HG03565 (cell line): ENCODE measurements at regions not wholly inside any gene's neighbourhood (a gene's known extent, or its start where the extent isn't known, plus 50 kb on each side); places are given as distances from the start of the nearest gene placed in this dataset.
A peak's percentile ranks its signal among the peaks of the same experiment; 100 is the strongest.
"Not testable (repeated sequence)": the region's sequence is repeated elsewhere in the genome, so short reads cannot be mapped to it uniquely, and the experiment has no call there.

Source experiments
- ATAC-seq: cut with Tn5 transposase; IDR thresholded peaks from one replicate; pipeline ENCODE4 v1.9.1; 2021; ENCODE audit warnings: mild to moderate bottlenecking, moderate library complexity; ENCODE audit not compliant: unreplicated experiment

DNA sequence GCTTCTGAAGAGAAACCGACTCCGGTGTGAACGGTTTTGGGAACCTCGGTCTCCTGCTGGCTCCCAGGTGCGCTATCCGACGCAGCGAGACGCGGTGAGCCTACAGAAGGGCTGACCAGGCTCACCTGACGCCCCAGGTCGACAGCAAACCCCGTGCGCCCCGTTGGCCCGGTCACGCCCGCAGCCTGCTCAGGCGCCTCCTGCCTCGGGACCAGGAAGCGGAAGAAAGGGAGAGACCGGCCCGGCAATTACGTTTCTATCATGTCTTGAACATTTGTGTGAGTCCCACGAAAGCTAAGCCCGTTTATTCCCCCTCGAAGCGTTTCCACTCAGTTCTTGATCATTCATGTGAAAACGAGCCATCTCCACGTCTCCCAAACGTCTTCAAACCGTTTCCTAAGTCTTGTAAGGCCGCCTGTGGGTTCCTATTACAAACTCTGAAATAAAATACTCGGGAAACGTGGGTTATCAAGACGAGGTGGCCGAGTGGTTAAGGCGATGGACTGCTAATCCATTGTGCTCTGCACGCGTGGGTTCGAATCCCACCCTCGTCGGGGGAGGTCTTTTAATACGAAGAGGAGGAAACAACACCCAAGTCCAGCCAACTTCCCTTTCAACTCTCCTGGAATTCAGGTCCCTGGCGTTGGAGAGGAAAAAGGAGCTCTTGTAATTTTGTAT, 150.5 kb upstream of the PRSS16 start:
- ATAC-seq, result no peak

GRCh38 chr6:27098956-27099355, 148.5 kb upstream of the PRSS16 start:
- no peak for ATAC-seq

DNA sequence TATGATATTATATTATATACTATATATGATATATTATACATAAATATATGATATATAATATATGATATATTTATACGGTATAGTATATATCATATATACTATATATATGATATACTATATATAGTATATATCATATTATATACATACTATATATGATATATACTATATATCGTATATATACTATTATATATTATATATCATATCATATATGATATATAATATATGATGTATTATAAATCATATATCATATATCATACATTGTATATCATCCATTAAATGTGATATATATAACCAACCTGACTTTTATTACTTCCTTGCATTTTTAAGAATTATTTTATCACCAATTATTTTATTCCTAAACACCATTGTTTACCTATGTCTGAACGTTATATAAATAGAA, 146.6 kb upstream of the PRSS16 start:
- ATAC-seq, result no peak

GRCh38 chr6:27101824-27102223, 145.7 kb upstream of the PRSS16 start:
- no peak for ATAC-seq

GRCh38 chr6:27106382-27106781, 141.1 kb upstream of the PRSS16 start:
- no peak for ATAC-seq

DNA sequence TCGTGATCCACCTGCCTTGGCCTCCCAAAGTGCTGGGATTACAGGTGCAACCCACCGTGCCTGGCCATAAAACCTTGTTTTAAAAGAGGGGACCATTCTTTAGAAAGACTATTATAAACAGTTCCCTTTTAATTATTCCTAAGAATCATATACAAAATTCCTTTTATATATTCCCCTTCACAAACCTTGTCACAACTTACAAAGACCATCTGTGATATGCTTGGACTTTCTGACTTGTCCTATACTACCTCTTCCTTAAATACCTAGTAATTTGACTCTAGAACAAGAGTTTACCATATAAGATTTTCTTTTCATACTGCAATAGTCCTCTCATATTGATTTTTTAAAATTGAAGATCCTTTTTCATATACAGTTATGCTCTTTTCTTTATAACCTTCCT, 135.8 kb upstream of the PRSS16 start:
- no peak for ATAC-seq

DNA sequence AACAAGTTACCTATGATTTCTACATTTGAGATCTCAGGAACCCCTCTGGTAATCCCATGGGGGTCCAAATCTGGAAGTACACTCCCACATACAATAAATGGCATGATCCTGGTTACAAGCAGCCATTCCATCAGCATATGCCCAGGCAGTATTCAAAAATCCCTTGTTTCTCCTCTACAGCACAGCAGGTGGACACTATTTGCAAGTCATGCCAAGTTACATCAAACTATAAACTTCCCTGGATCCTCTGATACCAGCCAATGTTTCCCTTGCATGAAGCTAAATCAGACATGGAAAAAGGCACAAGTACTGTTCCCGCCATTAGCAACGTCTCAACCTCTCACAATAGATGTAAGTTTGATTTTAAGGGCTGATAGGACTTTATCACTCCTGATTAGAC, 134.5 kb upstream of the PRSS16 start:
- no peak for ATAC-seq

GRCh38 chr6:27119329-27119728, 128.2 kb upstream of the PRSS16 start:
- ATAC-seq, result no peak

DNA sequence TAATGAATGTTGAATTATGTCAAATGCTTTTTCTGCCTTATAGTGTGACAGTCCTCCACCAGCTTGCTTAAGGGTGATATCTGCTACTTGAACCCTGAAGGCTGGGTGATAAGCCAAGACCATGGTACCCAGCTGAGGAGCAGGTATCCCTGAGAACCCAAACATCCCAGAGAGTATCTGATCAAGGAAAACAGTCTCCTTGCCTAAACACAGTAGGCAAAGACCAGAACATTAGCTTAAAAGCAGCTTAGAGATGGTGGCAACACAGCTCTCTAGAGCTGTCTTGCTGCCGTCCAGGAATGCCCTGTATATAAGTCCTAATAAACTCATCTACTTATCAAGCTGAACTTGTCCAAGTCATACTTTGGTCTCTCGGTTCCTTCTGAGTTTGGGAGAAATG, 127.7 kb upstream of the PRSS16 start:
- ATAC-seq, result no peak

DNA sequence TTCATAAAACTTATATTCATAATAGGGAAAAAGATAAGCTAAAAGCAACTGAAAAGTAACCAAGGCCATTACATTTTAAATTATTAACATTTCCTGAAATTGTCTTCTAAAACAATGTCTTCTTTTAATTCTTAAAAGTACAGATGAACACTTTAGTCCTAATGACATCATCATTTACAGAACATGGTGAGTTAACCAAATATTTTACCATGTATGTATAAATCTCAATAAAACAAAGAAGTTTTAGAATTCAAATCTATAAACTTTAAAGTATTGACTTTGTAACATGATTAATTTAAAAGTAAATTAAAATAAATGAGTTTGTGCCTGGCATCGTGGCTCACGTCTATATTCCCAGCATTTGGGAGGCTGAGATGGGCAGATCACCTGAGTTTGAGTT, 125.9 kb upstream of the PRSS16 start:
- ATAC-seq, result no peak

GRCh38 chr6:27124252-27124657, 123.2 kb upstream of the PRSS16 start:
- no peak for ATAC-seq

DNA sequence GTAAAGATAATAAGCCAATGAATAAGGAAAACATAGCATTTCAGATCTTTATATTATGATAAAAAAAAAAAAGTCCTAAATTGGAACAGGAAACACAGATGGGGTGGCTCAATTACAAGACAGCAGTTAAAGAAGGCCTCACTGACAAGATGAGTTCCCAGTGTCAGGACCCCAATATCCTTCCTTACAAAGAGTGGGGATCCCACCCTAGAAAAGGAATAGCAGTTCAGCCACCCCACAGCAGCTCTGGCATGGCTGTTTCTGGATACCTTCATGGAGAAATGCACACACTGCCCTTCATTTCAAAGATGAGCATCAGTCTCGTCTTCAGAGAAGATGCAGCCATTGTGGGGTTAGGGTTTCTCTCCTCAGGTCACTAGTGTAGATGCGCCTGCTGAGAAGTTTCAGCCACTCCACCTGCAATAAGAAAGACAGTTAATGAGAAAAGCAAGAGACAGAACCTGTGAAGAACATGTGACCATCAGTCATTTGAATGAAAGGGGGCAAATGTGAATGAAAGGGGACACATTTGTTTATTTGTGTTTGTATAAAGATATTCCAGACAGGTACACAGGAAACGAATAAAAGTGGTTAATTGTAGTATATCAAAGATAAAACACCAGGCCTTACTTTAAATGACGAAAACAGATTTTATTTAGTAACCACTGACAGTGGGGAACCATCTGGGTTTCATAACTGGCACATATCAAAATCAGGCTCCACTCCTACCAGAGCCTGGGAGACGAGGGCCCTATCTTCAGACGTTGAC, 121.3 kb upstream of the PRSS16 start:
- ATAC-seq, result no peak

- ATAC-seq, result peak; percentile 65
These were observed 120.5 kb upstream of the PRSS16 start for GRCh38 chr6:27126815-27127537.

- ATAC-seq, result not testable (repeated sequence)
These were observed 119.6 kb upstream of the PRSS16 start for GRCh38 chr6:27127874-27128273.

- no peak for ATAC-seq
These were observed 119.0 kb upstream of the PRSS16 start for GRCh38 chr6:27128311-27129094.

GRCh38 chr6:27129095-27129815, 118.2 kb upstream of the PRSS16 start:
- no peak for ATAC-seq

- no peak for ATAC-seq
These were observed 117.6 kb upstream of the PRSS16 start for GRCh38 chr6:27129917-27130316.

DNA sequence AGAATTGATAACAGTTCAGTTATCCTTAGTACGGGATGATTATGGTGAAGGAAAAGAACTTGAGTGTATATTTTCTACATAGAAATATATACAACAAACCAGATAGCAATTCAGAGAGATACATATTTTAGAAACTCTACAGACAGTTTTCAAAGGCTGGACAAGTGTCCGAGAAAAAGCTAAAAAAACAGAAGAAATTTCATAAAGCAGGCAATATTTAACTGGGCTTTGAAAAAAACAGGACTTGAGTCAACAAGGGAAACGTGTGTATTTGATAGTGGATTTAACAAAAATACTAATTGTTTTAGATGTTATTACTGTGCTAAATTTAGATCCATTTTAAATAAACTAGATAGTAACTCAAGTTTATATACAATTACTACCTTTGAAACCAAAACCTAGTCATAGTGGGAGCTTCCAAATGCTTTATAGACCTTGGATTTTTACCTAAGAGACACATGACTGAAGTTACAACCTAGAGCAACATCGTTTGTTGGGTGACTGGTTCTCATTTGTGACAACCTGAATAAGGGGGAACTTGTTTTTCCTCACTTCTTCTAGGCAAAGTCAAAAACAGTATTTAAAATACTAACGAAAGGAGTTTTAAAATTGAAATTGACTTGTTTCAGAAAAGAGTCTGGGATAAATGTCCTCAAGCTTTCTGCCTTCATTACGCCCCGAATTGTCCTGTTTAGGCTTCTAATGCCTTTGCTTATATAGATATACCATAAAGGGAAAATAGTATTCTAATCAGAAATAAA, 116.7 kb upstream of the PRSS16 start:
- no peak for ATAC-seq

DNA sequence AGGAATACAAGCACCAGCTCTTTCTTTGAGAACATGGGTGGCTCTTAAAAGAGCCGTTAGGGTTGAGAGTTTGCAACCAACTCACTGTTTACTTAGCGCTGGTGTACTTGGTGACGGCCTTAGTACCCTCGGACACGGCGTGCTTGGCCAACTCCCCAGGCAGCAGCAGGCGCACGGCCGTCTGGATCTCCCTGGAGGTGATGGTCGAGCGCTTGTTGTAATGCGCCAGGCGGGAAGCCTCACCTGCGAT, 115.3 kb upstream of the PRSS16 start:
- not testable (repeated sequence) for ATAC-seq
